ENCODE measurements at regions not wholly inside any gene's neighbourhood (a gene's known extent, or its start where the extent isn't known, plus 50 kb on each side); places are given as distances from the start of the nearest gene placed in this dataset.

GRCh38 chr12:89797436-89797835 lies 88.8 kb upstream of the ATP2B1 start:
- no peak overlapping the region for H3K27ac Mint-ChIP-seq
- POLR2A ChIA-PET = no interaction called here

GRCh38 chr12:89796798-89797382 lies 88.3 kb upstream of the ATP2B1 start:
- Mint-ChIP-seq H3K27ac (no peak overlapping the region), H3K27me3 (no peaks in the 10 kb centered on the region), H3K4me1 (no peaks in the 10 kb centered on the region), H3K9me3 (peaks cover 2% of the 10 kb centered on the region), H3K4me3 (no peak overlapping the region), H3K36me3 (peaks cover 2% of the 10 kb centered on the region)
- POLR2A ChIA-PET = no interaction called here
- DNase-seq (no peak), ATAC-seq (ENCODE audit: low read depth) (no peak)

More at GRCh38 chr12:89797436-89797835, 88.8 kb upstream of the ATP2B1 start:
- no peaks in the 10 kb centered on the region for H3K4me1 Mint-ChIP-seq
- no peak for ATAC-seq (ENCODE audit: low read depth)
- no peaks in the 10 kb centered on the region for H3K27me3 Mint-ChIP-seq
- H3K36me3 Mint-ChIP-seq = no peaks in the 10 kb centered on the region
- peaks cover 2% of the 10 kb centered on the region for H3K9me3 Mint-ChIP-seq
- DNase-seq = no peak
- H3K4me3 Mint-ChIP-seq = no peak overlapping the region

GRCh38 chr12:89793946-89794345 lies 85.3 kb upstream of the ATP2B1 start:
- Mint-ChIP-seq H3K4me3 (no peak overlapping the region), H3K27ac (no peak overlapping the region), H3K4me1 (peaks cover 2% of the 10 kb centered on the region), H3K9me3 (peaks cover 4% of the 10 kb centered on the region), H3K36me3 (peaks cover 2% of the 10 kb centered on the region), H3K27me3 (no peaks in the 10 kb centered on the region)
- POLR2A ChIA-PET = no interaction called here
- ATAC-seq (ENCODE audit: low read depth) = no peak
- no peak for DNase-seq

- Mint-ChIP-seq H3K27me3 (no peaks in the 10 kb centered on the region), H3K9me3 (peaks cover 13% of the 10 kb centered on the region), H3K4me3 (no peak overlapping the region), H3K27ac (no peak overlapping the region), H3K4me1 (peaks cover 2% of the 10 kb centered on the region), H3K36me3 (peaks cover 2% of the 10 kb centered on the region)
- no peak for ATAC-seq (ENCODE audit: low read depth)
- no peak for DNase-seq
- POLR2A ChIA-PET = no interaction called here
Measured at GRCh38 chr12:89791286-89791685, 82.6 kb upstream of the ATP2B1 start.

- no peak for ATAC-seq (ENCODE audit: low read depth)
- H3K4me1 Mint-ChIP-seq = peaks cover 2% of the 10 kb centered on the region
- H3K9me3 Mint-ChIP-seq = peaks cover 17% of the 10 kb centered on the region
- H3K27ac Mint-ChIP-seq = no peak overlapping the region
- no peaks in the 10 kb centered on the region for H3K27me3 Mint-ChIP-seq
- DNase-seq = no peak
- peaks cover 5% of the 10 kb centered on the region for H3K36me3 Mint-ChIP-seq
- H3K4me3 Mint-ChIP-seq = no peak overlapping the region
- POLR2A ChIA-PET = no interaction called here
Measured at GRCh38 chr12:89789862-89790261, 81.2 kb upstream of the ATP2B1 start.

GRCh38 chr12:89787763-89788162 lies 79.1 kb upstream of the ATP2B1 start:
- H3K27ac Mint-ChIP-seq = no peak overlapping the region
- peaks cover 2% of the 10 kb centered on the region for H3K4me1 Mint-ChIP-seq
- no peak overlapping the region for H3K4me3 Mint-ChIP-seq
- no peaks in the 10 kb centered on the region for H3K27me3 Mint-ChIP-seq
- DNase-seq (no peak), ATAC-seq (ENCODE audit: low read depth) (no peak)
- H3K9me3 Mint-ChIP-seq = peaks cover 17% of the 10 kb centered on the region
- POLR2A ChIA-PET = no interaction called here
- H3K36me3 Mint-ChIP-seq = peaks cover 6% of the 10 kb centered on the region

GRCh38 chr12:89786177-89786810 lies 77.7 kb upstream of the ATP2B1 start:
- POLR2A ChIA-PET = no interaction called here
- Mint-ChIP-seq H3K4me3 (no peak overlapping the region), H3K27ac (no peak overlapping the region), H3K36me3 (peaks cover 5% of the 10 kb centered on the region), H3K4me1 (peaks cover 2% of the 10 kb centered on the region), H3K9me3 (peaks cover 17% of the 10 kb centered on the region), H3K27me3 (no peaks in the 10 kb centered on the region)
- no peak for ATAC-seq (ENCODE audit: low read depth)
- no peak for DNase-seq

- Mint-ChIP-seq H3K36me3 (peaks cover 5% of the 10 kb centered on the region), H3K27ac (no peak overlapping the region), H3K4me1 (no peaks in the 10 kb centered on the region), H3K4me3 (no peak overlapping the region), H3K27me3 (no peaks in the 10 kb centered on the region), H3K9me3 (peaks cover 13% of the 10 kb centered on the region)
- no peak for DNase-seq
- no peak for ATAC-seq (ENCODE audit: low read depth)
- POLR2A ChIA-PET = no interaction called here
Measured at GRCh38 chr12:89783359-89784060, 74.9 kb upstream of the ATP2B1 start.

- H3K27me3 Mint-ChIP-seq = peaks cover 1% of the 10 kb centered on the region
- DNase-seq (no peak), ATAC-seq (ENCODE audit: low read depth) (no peak)
- H3K36me3 Mint-ChIP-seq = peaks cover 5% of the 10 kb centered on the region
- POLR2A ChIA-PET = no interaction called here
- H3K4me1 Mint-ChIP-seq = peaks cover 1% of the 10 kb centered on the region
- no peak overlapping the region for H3K4me3 Mint-ChIP-seq
- H3K9me3 Mint-ChIP-seq = peaks cover 13% of the 10 kb centered on the region
- no peak overlapping the region for H3K27ac Mint-ChIP-seq
Measured at GRCh38 chr12:89782807-89783206, 74.2 kb upstream of the ATP2B1 start.

GRCh38 chr12:89781946-89782550 lies 73.4 kb upstream of the ATP2B1 start:
- Mint-ChIP-seq H3K4me1 (peaks cover 1% of the 10 kb centered on the region), H3K27ac (no peak overlapping the region), H3K4me3 (no peak overlapping the region), H3K9me3 (peaks cover 16% of the 10 kb centered on the region), H3K36me3 (peaks cover 5% of the 10 kb centered on the region), H3K27me3 (peaks cover 4% of the 10 kb centered on the region)
- POLR2A ChIA-PET = no interaction called here
- ATAC-seq (ENCODE audit: low read depth) (no peak), DNase-seq (no peak)

GRCh38 chr12:89781156-89781555 lies 72.5 kb upstream of the ATP2B1 start:
- H3K36me3 Mint-ChIP-seq = peaks cover 5% of the 10 kb centered on the region
- no peak for ATAC-seq (ENCODE audit: low read depth)
- no peak for DNase-seq
- H3K9me3 Mint-ChIP-seq = peaks cover 11% of the 10 kb centered on the region
- no peak overlapping the region for H3K4me3 Mint-ChIP-seq
- no peak overlapping the region for H3K27ac Mint-ChIP-seq
- H3K27me3 Mint-ChIP-seq = peaks cover 4% of the 10 kb centered on the region
- peaks cover 1% of the 10 kb centered on the region for H3K4me1 Mint-ChIP-seq
- POLR2A ChIA-PET = no interaction called here

GRCh38 chr12:89779090-89779489 lies 70.5 kb upstream of the ATP2B1 start:
- Mint-ChIP-seq H3K27ac (no peak overlapping the region), H3K4me1 (peaks cover 1% of the 10 kb centered on the region), H3K9me3 (peaks cover 8% of the 10 kb centered on the region), H3K27me3 (peaks cover 4% of the 10 kb centered on the region), H3K4me3 (no peak overlapping the region), H3K36me3 (peaks cover 1% of the 10 kb centered on the region)
- no peak for DNase-seq
- ATAC-seq (ENCODE audit: low read depth) = no peak
- POLR2A ChIA-PET = no interaction called here

GRCh38 chr12:89777733-89778379 lies 69.2 kb upstream of the ATP2B1 start:
- POLR2A ChIA-PET = no interaction called here
- no peak overlapping the region for H3K4me3 Mint-ChIP-seq
- ATAC-seq (ENCODE audit: low read depth) = no peak
- no peaks in the 10 kb centered on the region for H3K36me3 Mint-ChIP-seq
- H3K9me3 Mint-ChIP-seq = peaks cover 10% of the 10 kb centered on the region
- peaks cover 4% of the 10 kb centered on the region for H3K27me3 Mint-ChIP-seq
- no peak for DNase-seq
- peaks cover 1% of the 10 kb centered on the region for H3K4me1 Mint-ChIP-seq
- H3K27ac Mint-ChIP-seq = no peak overlapping the region
